ENCODE measurements at regions not wholly inside any gene's neighbourhood (a gene's known extent, or its start where the extent isn't known, plus 50 kb on each side); places are given as distances from the start of the nearest gene placed in this dataset.

- TF ChIP-seq, protein P1, sequence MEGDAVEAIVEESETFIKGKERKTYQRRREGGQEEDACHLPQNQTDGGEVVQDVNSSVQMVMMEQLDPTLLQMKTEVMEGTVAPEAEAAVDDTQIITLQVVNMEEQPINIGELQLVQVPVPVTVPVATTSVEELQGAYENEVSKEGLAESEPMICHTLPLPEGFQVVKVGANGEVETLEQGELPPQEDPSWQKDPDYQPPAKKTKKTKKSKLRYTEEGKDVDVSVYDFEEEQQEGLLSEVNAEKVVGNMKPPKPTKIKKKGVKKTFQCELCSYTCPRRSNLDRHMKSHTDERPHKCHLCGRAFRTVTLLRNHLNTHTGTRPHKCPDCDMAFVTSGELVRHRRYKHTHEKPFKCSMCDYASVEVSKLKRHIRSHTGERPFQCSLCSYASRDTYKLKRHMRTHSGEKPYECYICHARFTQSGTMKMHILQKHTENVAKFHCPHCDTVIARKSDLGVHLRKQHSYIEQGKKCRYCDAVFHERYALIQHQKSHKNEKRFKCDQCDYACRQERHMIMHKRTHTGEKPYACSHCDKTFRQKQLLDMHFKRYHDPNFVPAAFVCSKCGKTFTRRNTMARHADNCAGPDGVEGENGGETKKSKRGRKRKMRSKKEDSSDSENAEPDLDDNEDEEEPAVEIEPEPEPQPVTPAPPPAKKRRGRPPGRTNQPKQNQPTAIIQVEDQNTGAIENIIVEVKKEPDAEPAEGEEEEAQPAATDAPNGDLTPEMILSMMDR (IDR thresholded peaks at IDR 0.05) = no peak
- no peak for TF ChIP-seq EZH2 (IDR thresholded peaks at IDR 0.05; ENCODE audit: borderline replicate concordance, insufficient read depth, low read depth, low read length, poor library complexity, severe bottlenecking)
These were observed 386.3 kb downstream of the LRATD1 start for GRCh38 chr2:15018814-15019213.

Measured in B cell (primary cell).